CD4-positive, alpha-beta T cell treated with Interleukin-1 beta for 1 hour (primary cell): ENCODE measurements at regions not wholly inside any gene's neighbourhood (a gene's known extent, or its start where the extent isn't known, plus 50 kb on each side); places are given as distances from the start of the nearest gene placed in this dataset.
"Not testable (repeated sequence)": the region's sequence is repeated elsewhere in the genome, so short reads cannot be mapped to it uniquely, and the experiment has no call there.

Source experiments
- DNase-seq, 2 donors: peaks; one replicate each; pipeline ENCODE4 v3.0.0-alpha.2; 2020 to 2022

- DNase-seq = not testable (repeated sequence)
Measured at GRCh38 chr13:67383109-67383757, 153.1 kb upstream of the PCDH9 start.

- no peak for DNase-seq
Measured at GRCh38 chr13:67377919-67378318, 147.8 kb upstream of the PCDH9 start.

GRCh38 chr13:67374391-67374790 lies 144.3 kb upstream of the PCDH9 start:
- DNase-seq = no peak

- no peak for DNase-seq
Measured at GRCh38 chr13:67372868-67373464, 142.8 kb upstream of the PCDH9 start.

- DNase-seq = no peak
Measured at GRCh38 chr13:67369895-67370660, 139.9 kb upstream of the PCDH9 start.

- no peak for DNase-seq
Measured at GRCh38 chr13:67367399-67367798, 137.3 kb upstream of the PCDH9 start.

GRCh38 chr13:67366533-67366932 lies 136.4 kb upstream of the PCDH9 start:
- no peak for DNase-seq

- DNase-seq = no peak
Measured at GRCh38 chr13:67355812-67356476, 125.8 kb upstream of the PCDH9 start.

- no peak for DNase-seq
Measured at GRCh38 chr13:67353941-67354340, 123.8 kb upstream of the PCDH9 start.

GRCh38 chr13:67353031-67353430 lies 122.9 kb upstream of the PCDH9 start:
- DNase-seq = no peak

- no peak for DNase-seq
Measured at GRCh38 chr13:67351909-67352308, 121.8 kb upstream of the PCDH9 start.

GRCh38 chr13:67351114-67351513 lies 121.0 kb upstream of the PCDH9 start:
- no peak for DNase-seq

GRCh38 chr13:67343777-67344176 lies 113.6 kb upstream of the PCDH9 start:
- DNase-seq = no peak

GRCh38 chr13:67341406-67341805 lies 111.3 kb upstream of the PCDH9 start:
- no peak for DNase-seq

- no peak for DNase-seq
Measured at GRCh38 chr13:67330149-67330548, 100.0 kb upstream of the PCDH9 start.

- DNase-seq = no peak
Measured at GRCh38 chr13:67328895-67329294, 98.8 kb upstream of the PCDH9 start.

- DNase-seq = no peak
Measured at GRCh38 chr13:67318860-67319259, 88.7 kb upstream of the PCDH9 start.

- DNase-seq = no peak
Measured at GRCh38 chr13:67318398-67318797, 88.3 kb upstream of the PCDH9 start.

GRCh38 chr13:67314405-67314804 lies 84.3 kb upstream of the PCDH9 start:
- no peak for DNase-seq

- DNase-seq = no peak
Measured at GRCh38 chr13:67308004-67308772, 78.1 kb upstream of the PCDH9 start.

- no peak for DNase-seq
Measured at GRCh38 chr13:67306742-67307141, 76.6 kb upstream of the PCDH9 start.

GRCh38 chr13:67303661-67304333 lies 73.7 kb upstream of the PCDH9 start:
- no peak for DNase-seq
